ENCODE measurements at regions not wholly inside any gene's neighbourhood (a gene's known extent, or its start where the extent isn't known, plus 50 kb on each side); places are given as distances from the start of the nearest gene placed in this dataset.

- DNase-seq: no peak
These were observed 213.0 kb upstream of the PLEKHG7 start for GRCh38 chr12:92489781-92490180.

DNA sequence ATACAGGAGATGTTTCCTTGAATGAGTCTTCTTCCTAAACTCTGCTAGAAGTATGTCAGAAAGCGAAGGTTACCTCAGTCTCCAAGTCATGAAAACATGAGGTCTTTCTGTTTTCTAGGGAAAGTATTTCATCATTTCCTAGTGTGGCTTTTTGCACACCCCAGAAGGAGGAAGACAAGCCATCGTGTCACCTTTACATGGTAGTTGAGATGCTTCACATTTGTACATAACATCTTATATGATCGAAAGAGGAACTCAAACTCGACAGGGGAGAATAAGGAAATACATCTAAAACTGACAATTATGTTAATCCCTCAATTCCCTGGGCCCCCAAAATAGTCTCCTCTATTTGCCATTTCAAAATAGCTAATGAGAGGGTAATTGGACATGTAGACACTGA lies 214.1 kb upstream of the PLEKHG7 start:
- no peak for DNase-seq

GRCh38 chr12:92487138-92487485 lies 215.7 kb upstream of the PLEKHG7 start:
- DNase-seq: no peak

DNA sequence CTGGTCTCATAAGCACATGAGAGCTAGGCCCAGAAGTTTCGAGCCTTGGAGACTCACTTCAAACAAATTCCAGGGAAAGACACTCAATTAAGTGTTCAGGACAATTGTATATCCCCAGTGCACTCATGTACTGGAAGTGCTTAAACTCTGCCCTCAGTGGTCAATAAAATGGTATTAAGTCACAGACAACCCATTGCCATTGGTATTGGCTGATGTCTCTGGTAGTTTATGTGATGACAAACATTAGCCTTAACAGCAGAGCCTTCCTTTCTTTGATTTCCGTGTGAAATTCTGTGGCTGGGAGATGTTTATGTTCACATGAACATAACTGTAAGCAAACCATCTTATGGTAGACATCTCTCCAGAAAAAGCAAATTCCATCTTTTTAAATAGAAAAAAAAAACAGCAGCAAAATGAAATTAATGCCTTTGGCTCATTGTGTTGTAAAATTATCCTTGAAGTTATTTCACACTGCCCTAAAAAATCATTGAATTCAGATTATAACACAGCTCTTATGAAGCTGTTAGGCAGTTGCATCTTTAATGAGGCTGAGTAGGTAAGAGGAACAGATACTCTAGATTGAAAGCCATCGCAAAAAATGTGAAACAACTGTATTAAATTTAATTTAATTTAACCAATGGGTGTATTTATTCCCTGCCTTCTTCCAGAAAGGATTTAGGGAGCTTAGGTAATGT lies 216.2 kb upstream of the PLEKHG7 start:
- no peak for DNase-seq

GRCh38 chr12:92485351-92486348 lies 217.1 kb upstream of the PLEKHG7 start:
- no peak for DNase-seq

- no peak for DNase-seq
These were observed 220.2 kb upstream of the PLEKHG7 start for GRCh38 chr12:92482599-92482998.

DNA sequence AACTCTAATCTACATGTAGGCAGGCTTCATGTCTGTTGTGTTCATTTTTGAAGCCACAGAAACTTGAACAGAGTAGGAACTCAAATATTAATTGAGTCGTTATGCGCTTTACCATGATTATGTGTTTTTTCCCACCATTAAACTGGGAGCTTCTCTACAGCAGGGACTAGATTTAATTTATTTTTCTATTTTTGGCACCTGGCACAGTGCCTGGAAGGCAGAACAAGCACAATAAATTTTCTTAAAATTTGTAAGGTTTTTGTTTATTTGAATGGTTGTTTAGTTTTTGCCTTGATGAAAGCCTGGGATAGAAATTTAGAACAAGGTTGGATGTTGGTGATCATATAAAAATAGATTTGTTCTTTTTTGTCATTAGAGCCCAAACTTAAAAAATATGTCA lies 221.7 kb upstream of the PLEKHG7 start:
- DNase-seq: no peak

DNA sequence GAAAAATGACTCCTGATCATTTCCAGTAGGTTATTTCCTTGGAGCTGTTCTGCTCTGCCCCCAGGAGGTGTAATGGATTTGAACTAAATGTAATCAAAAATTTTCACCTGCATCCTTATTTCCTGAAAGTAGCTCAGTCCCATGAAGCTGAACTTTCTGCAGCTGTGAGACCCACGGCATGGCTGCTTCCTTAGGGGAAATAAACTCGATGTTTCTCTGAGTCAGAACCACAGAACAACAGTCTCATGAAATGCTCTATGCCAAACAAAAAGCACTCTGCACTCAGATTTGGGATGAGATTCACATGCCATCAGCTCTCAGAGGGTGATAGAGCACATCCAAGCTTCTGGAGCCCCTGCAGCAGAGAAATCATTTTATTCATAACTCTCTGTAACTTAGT lies 224.1 kb upstream of the PLEKHG7 start:
- no peak for DNase-seq

GRCh38 chr12:92476844-92477243 lies 225.9 kb upstream of the PLEKHG7 start:
- no peak for DNase-seq

DNA sequence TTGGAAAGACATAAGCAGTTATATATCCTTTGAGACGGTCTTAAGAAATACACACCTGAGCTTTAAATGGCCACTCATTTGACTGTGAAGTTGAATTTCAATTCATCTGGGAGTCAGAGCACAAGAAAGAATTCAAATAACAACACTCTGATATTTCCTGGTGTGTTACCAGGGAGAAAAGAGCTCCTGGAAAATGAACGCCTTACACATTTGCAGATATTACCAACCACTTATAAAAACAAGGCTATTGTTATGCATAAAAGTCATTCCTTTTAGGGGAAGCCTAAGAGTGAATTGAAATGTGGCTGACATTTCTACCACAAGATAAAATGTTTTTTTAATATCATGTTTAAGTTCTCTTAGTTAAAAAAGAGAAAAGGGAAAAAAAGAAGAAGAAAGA lies 229.2 kb upstream of the PLEKHG7 start:
- no peak for DNase-seq

- no peak for DNase-seq
These were observed 230.6 kb upstream of the PLEKHG7 start for GRCh38 chr12:92472201-92472600.

DNA sequence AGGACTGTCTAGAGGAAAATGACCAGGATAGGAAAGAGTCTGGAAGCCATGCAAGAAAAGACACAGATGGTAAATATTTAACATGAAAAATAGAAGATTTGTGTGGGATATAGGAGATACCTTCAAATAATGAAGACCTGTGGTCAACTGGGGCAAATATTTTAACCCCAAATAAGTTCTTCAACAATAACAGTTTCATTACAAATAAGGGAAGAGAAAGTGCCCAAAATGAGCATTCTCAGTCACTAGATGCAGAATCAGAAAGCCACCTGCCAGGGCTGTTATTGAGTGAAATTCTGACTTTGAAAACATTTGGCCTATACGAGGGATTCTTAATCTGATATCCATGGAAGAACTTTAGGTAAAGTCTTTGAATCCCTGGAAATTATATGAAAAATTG lies 231.2 kb upstream of the PLEKHG7 start:
- no peak for DNase-seq

GRCh38 chr12:92470608-92471021 lies 232.2 kb upstream of the PLEKHG7 start:
- no peak for DNase-seq

GRCh38 chr12:92469837-92470236 lies 233.0 kb upstream of the PLEKHG7 start:
- DNase-seq: no peak

- DNase-seq: peak; percentile 22
These were observed 234.3 kb upstream of the PLEKHG7 start for GRCh38 chr12:92468358-92469020.

DNA sequence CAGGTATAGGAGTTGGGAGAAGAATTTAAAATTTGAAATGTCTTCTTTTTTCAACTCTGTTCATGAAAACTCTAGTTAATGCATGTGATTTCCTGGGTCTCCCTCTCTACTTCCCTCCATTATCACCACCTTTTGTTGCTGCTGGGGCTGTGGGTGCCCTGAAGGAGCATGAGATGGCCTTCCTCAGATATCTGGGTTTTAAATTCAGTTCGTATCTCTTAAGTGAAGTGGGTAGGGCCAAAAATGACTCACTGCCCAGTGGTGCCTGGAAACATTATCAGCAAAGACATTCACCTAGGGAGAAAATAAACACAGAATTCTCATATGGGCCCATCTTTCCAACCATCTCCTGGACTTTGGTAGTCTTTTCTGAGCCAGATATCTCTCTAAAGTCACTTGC lies 234.9 kb upstream of the PLEKHG7 start:
- no peak for DNase-seq

DNA sequence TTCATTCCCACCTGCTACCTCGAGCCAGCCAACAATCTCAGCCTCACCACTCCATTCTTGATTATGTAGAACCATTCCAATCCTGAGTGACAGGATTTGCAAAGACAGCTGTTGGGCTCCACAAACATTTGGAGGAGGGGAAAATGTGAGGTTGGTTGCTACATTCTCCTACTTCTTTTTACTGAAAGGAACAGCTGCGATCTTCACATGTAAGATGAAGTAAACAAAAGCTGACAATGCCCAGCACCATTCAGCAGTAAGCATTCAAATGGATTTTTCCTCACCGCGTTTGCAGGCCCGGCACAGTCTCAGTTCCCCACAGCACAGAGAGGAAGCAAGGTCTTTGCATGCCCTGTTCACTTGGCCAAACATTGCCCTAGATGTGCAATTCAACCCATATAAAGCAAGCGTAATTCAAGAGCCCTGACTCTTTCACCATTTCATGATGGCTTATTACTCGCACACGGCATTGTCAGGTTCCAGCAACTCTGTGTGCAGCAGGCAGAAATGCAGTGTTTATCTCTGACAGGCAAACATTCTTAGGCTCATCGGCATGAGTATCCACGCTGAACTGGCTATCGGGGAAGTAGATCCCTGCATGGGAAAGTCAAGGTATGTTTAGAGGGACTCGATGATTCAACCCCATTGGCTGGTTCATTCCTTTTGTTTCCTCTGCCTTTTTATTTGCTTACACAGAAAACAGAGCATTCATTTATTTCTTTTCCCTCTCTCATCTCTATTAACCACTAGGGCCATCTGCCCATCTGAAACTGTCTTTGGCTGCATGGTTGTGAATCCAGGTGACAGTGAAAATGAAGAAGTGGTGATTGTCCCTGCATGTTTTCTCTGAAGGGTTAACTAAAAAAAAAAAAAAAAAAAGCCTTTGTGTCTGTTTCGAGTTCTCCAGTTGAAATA lies 236.1 kb upstream of the PLEKHG7 start:
- DNase-seq: peak; percentile 54

GRCh38 chr12:92465786-92466295 lies 236.9 kb upstream of the PLEKHG7 start:
- no peak for DNase-seq

GRCh38 chr12:92464911-92465310 lies 237.9 kb upstream of the PLEKHG7 start:
- no peak for DNase-seq

DNA sequence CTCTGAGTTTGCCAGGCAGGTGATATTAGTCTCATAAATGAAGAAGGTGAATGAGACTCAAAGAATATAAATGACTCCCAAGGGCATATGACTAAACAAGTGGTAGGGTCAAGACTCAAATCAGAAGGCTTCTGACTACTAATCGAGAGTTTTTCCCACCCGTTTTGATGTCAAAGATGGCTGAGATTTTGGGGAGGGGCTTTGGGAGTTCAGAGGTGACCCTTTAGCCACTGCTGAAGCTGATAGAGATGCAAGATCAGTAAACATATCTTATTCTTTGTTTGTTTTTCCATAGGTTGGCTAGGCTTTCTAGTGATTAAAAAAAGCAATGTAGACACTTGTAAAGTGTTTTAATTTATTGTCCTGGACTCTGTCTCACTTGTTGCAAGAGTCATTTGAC lies 239.6 kb upstream of the PLEKHG7 start:
- no peak for DNase-seq

DNA sequence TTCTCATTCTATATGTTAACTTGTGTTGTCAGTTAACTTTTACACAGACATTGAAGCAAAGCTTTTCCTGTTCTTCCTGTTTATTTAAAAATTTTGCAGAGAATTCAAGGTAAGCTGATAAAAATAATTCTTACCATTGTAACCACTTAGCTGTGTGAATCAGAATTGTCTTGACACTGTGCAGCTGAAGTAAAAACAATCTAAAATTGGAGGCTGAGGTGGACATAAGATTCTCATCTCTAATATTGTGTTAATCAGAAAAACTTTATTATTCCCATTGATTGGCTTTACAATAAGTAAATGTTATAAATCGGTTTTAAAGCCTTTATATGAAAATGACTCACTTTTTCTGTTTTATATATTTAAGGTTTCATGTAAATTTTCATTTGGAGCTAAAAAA lies 240.3 kb upstream of the PLEKHG7 start:
- DNase-seq: no peak

DNA sequence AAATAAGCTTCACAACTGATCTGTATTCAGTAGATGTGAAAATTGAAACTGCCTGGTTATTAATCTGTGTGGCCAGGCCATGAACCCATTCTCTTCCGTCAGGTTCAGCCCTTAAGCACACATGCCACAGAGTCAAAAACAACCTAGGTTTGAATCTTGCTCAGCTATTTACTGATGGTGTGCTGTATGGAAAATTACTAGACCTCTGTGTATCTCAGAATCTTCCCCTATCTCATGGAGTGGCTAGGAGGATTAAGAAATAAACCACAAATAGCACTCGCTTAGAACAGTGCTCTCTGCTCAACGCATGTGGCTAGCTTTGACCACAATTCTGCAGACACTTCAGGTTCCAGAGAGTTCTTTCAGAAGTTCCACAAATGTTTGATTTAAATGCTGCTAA lies 240.7 kb upstream of the PLEKHG7 start:
- no peak for DNase-seq

Measured in NCI-H345 (cell line).